GM21390 (cell line): ENCODE measurements at regions not wholly inside any gene's neighbourhood (a gene's known extent, or its start where the extent isn't known, plus 50 kb on each side); places are given as distances from the start of the nearest gene placed in this dataset.
A peak's percentile ranks its signal among the peaks of the same experiment; 100 is the strongest.
"Not testable (repeated sequence)": the region's sequence is repeated elsewhere in the genome, so short reads cannot be mapped to it uniquely, and the experiment has no call there.

ENCODE experiments used
- ATAC-seq: cut with Tn5 transposase; IDR thresholded peaks from one replicate; pipeline ENCODE4 v1.9.1; 2021; ENCODE audit not compliant: unreplicated experiment

DNA sequence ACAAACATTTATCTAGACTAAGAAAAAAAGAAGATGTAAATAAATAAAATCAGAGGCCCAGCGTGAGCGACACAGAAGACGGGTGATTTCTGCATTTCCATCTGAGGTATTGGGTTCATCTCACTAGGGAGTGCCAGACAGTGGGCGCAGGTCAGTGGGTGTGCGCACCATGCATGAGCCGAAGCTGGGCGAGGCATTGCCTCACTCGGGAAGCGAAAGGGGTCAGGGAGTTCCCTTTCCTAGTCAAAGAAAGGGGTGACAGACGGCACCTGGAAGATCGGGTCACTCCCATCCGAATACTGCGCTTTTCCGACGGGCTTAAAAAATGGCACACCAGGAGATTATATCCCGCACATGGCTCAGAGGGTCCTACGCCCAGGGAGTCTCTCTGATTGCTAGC is 79.5 kb upstream of the ABCD2 start:
- not testable (repeated sequence) for ATAC-seq

DNA sequence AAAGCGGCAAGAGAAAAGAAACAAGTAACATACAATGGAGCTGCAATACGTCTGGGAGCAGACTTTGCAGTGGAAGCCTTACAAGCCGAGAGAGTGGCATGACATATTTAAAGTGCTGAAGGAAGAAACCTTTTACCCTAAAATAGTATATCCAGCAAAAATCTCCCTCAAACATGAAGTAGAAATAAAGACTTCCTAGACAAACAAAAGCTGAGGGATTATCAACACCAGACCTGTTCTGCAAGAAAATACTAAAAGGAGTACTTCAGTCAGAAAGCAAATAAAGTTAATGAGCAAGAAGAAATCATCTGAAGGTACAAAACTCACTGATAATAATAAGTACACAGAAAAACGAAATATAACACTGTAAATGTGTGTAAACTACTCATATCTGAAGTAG is 77.5 kb upstream of the ABCD2 start:
- ATAC-seq = no peak

DNA sequence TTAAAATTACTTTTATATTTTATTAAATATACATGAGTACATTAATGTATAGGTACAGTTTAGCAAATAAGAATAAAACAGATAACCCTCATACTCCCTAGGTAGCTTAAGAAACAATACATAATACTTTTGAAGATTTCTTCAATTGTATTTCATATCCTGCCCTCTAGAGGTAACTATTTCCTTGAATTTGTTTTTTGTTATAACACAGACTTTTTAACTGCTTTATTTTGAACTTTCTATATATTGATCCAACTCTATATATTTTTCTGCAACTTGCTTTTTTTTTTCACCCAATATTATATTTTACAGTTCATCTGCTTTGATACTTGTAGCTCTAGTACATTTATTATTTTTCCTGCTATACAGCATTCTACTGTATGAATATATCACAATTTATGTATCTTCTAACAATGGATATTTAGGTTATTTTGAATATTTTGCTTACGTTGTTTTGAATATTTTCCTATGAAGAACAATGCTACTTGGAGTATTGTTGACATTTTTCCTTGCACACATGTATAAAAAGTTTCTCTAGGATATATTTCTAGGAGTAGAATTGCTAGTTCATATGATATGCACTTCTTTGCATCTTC is 72.8 kb upstream of the ABCD2 start:
- peak; percentile 58 for ATAC-seq

DNA sequence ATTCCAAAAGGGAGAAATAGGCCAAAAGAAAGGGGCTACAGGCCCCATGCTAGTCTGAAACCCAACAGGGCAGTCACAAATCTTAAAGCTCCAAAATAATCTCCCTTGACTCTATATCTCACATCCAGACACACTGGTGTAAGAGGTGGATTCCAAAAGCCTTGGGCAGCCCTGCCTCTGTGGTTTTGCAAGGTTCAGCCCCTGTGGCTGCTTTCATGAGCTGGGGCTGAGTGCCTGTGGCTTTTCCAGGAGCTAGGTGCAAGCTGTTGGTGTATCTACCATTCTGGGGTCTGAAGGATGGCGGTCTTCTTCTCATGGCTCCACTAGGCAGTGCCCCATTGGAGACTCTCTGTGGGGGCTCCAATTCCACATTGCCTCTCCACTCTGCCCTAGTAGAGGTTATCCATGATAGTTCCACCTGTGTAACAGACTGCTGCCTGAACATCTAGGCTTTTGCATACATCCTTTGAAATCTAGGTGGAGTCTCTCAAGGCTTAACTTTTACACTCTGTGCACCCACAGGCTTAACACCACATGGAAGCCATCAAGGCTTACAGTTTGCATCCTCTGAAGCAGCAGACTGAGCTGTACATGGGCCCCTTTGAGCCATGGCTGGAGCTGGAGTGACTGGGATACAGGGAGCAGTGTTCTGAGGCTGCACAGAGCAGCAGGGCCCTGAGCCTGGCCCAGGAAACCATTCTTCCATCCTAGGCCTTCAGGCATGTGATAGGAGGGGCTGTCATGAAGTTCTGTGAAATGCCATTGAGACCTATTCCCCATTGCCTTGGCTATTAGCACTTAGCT is 66.5 kb upstream of the ABCD2 start:
- no peak for ATAC-seq

DNA sequence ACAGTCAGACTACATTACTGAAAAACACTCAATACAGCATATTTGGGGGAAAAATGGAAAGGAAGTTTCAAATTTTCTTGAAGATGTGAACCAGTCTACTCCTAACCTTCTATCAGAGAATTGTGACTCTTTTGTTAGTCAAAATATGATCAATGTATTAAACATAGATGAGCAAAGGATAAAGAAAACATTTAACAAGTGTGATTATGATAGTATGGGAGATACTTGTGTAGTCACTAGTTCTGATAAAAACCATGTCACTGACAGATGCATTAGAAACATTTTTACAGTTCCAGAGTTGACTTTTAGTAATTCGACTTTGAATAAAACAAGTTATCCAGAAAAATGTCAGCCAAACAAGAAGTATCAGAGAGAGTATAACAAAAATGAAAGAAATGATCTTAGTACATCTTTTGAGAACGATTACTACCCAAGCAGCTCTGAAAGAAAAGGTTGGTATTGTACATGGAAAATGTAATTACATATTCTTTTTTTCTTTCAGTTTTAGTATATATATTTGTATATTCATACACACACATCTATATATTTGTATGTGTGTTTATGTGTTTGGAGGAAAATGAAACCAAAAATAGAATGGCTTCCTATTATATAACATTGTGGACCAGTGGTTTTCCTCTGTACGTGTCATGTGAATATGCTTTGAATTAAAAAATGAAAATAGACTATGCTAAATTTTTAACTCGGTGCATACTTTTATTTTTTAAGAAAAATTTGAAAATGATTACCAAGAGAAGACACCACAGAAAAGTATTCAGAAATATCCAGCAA is 63.3 kb upstream of the ABCD2 start:
- peak; percentile 59 for ATAC-seq

DNA sequence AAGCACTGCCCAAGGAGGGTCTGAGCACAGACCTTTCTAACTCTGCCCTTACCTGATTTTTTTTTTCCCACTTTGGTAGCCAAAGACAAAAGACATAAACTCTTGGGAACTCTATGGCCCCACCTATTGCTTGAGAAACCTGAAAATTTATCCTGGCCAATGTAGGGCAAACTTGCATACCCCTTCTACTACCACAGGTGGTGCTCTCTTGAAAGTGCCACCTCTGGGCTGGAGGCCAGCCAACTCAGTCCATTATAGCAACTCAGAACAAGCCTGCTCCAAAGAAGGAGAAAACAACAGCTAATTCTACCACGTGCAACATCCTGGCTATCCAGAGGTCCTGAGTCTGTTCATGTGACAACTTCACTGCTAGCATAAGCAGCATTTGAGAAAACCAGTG is 55.7 kb upstream of the ABCD2 start:
- ATAC-seq = no peak

DNA sequence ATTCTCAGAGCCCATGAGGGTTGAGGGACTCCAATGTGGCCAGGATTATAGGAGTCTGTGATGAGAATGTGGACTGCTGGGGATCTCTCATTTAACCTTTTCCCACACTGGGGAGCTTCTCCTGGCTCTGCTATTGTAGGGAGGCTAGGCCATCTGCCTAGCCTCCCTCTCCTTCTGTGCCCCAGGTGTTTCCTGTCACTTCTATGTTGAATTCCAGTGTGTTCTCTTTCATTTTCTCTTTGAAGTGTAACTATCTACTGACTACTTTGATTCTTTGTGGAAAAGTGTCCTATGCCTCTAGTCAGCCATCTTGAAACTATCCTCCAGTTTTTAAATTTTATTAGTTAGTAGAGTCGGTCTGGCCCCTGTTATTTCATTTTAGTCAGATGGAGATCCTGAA is 53.4 kb upstream of the ABCD2 start:
- no peak for ATAC-seq

DNA sequence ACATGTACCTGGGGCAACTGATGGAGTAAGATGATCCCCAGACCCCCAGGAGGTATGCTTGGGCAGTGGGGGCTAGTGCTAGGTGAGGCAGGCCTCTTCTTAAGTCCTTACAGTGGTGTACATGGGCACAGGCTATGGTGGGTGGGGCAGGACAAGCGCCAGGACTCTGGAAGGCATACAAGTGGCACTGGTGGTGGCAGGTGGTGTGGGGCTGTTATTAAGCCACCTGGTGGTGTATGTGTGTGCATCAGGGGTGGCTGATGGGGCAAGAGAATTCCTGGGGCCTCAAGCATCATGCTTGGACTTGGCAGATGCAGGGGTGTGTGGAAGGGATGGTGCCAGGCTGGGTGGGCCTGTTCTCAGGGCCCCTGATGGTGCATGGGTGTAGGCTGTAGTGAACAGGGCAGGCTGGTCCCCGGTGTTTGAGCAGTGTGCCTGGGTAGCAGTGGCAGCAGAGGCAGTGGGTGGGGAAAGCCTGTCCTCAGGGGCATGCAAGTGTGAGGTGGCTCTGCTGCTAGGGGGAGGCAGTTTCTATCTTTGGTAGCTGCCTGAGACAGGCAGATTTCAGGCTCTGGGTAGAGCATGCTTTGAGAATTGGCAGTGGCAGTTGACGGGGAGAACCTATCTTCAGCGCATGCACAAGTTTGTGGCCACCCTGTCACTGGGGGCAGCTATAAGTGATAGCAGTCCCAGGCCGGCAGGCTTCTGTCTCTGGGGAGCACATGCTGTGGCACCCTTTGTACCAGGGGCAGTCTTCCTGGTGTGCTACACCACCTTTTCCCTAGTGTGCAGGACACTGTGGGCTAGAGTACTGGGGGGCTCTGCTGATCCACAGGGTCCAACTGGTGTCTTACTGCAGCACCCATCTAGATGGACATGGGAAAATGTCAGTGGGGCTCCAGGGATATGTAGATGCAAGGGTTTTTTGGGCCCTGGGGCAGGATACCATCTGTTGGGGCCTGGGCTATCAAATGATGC is 52.6 kb upstream of the ABCD2 start:
- ATAC-seq = no peak

DNA sequence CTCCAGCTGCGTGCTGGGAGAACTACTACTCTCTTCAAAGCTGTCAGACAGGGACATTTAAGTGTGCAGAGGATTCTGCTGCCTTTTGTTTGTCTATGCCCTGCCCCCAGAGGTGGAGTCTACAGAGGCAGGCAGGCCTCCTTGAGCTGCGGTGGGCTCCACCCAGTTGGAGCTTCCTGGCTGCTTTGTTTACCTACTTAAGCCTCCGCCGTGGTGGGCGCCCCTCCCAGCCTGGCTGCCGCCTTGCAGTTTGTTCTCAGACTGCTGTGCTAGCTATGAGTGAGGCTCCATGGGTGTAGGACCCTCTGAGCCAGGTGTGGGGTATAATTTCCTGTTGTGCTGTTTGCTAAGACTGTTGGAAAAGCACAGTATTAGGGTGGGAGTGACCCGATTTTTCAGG is 49.9 kb upstream of the ABCD2 start:
- not testable (repeated sequence) for ATAC-seq
